ENCODE measurements at regions not wholly inside any gene's neighbourhood (a gene's known extent, or its start where the extent isn't known, plus 50 kb on each side); places are given as distances from the start of the nearest gene placed in this dataset.

DNA sequence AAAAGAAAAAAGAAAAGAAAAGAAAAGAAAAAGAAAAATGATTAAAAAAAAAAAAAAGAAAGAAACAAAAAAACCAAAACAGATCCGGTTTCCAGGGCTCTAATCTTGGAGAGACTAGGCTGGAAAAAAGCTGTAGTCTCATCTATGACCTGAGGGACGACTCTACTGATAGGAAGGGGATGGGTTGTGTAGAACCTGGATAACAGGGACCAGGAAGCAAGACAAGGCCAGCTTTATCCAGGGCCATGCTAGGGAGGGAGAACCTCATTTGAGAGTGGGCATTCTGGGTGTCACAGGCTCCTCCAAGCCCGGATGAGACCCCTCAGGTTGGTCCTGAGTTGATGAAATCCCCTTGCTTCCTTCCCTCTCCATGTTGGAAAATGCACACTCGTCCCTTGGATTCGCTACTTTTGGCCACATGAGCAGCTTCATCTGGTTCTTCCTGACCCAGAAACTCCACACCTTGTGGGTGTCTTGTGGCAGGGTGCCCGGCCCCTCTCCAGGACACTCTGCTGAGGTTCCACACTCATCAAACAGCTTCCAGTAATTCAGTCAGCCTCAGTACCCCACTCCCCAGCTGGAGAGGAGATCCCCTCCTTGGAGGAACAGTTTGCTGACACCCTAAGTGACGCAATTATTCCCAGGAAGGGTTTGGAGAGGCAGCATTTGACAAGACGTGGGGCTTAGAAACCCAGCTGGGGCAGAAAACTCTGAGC lies 71.1 kb upstream of the LHFPL2 start:
- H3K9me3 ChIP-seq (ENCODE audit: control insufficient read depth in 1 of 2, insufficient read depth in 1 of 2, low read depth in 1 of 2, low read length in 2 of 2), result no peaks in the 10 kb centered on the region
- no peaks in the 10 kb centered on the region for H3K4me1 ChIP-seq (ENCODE audit: control insufficient read depth in 1 of 2, insufficient read depth in 2 of 2, low read length in 2 of 2)
- POLR2A ChIA-PET, result interaction anchor here (0.6 kb wide), 1 partner anchor 9 kb away, joined by 3 read pairs; no protein-coding TSS in a partner anchor
- DNase-seq (ENCODE audit: low read depth, low spot score), result no peak
- no peak overlapping the region for H3K9ac ChIP-seq (ENCODE audit: low read length)
- H3K79me2 ChIP-seq (ENCODE audit: insufficient read depth, low read length), result no peaks in the 10 kb centered on the region
- no peak overlapping the region for H3K4me2 ChIP-seq (ENCODE audit: low read length)
- ATAC-seq, result no peak
- RAD21 ChIA-PET (ENCODE audit: low non-redundant PET in 1 of 2, low total read pairs in 2 of 2, uncharacterized antibody in 2 of 2, unreplicated experiment in 2 of 2), result no interaction called here
- no TSS peak for BruUV-seq (replicated peaks)
- no peaks in the 10 kb centered on the region for H3K36me3 ChIP-seq (ENCODE audit: control insufficient read depth in 1 of 2, insufficient read depth in 2 of 2, low read length in 2 of 2)
- no peak for TF ChIP-seq TCF7L2 (IDR thresholded peaks at IDR 0.05; ENCODE audit: borderline replicate concordance, extremely low read depth, insufficient read depth, insufficient read length)
- no peak for TF ChIP-seq ZBTB33 (IDR thresholded peaks at IDR 0.05; ENCODE audit: extremely low read depth, insufficient replicate concordance, low read length)
- no peak for TF ChIP-seq CTCF (IDR thresholded peaks at IDR 0.05 in 2 of 3, conservative IDR thresholded peaks at IDR 0.05 in 1 of 3; ENCODE audit: borderline replicate concordance in 1 of 3, insufficient read depth in 1 of 3, low read depth in 2 of 3, low read length in 2 of 3)
- TF ChIP-seq, protein P1, sequence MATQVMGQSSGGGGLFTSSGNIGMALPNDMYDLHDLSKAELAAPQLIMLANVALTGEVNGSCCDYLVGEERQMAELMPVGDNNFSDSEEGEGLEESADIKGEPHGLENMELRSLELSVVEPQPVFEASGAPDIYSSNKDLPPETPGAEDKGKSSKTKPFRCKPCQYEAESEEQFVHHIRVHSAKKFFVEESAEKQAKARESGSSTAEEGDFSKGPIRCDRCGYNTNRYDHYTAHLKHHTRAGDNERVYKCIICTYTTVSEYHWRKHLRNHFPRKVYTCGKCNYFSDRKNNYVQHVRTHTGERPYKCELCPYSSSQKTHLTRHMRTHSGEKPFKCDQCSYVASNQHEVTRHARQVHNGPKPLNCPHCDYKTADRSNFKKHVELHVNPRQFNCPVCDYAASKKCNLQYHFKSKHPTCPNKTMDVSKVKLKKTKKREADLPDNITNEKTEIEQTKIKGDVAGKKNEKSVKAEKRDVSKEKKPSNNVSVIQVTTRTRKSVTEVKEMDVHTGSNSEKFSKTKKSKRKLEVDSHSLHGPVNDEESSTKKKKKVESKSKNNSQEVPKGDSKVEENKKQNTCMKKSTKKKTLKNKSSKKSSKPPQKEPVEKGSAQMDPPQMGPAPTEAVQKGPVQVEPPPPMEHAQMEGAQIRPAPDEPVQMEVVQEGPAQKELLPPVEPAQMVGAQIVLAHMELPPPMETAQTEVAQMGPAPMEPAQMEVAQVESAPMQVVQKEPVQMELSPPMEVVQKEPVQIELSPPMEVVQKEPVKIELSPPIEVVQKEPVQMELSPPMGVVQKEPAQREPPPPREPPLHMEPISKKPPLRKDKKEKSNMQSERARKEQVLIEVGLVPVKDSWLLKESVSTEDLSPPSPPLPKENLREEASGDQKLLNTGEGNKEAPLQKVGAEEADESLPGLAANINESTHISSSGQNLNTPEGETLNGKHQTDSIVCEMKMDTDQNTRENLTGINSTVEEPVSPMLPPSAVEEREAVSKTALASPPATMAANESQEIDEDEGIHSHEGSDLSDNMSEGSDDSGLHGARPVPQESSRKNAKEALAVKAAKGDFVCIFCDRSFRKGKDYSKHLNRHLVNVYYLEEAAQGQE (IDR thresholded peaks at IDR 0.05; ENCODE audit: low read depth), result no peak
- no peak for TF ChIP-seq YY1 (IDR thresholded peaks at IDR 0.05; ENCODE audit: extremely low read depth, insufficient replicate concordance, low read depth, low read length)
- TF ChIP-seq ELF1 (IDR thresholded peaks at IDR 0.05; ENCODE audit: borderline replicate concordance, low read depth), result no peak
- no peak for TF ChIP-seq ZFX (IDR thresholded peaks at IDR 0.05)
- no peak for TF ChIP-seq ZNF274 (IDR thresholded peaks at IDR 0.05; ENCODE audit: low read depth, low read length)
- H4K20me1 ChIP-seq (ENCODE audit: insufficient read depth), result no peaks in the 10 kb centered on the region
- no peaks in the 10 kb centered on the region for H3K27me3 ChIP-seq (ENCODE audit: insufficient read depth, low read length)
- H3K4me3 ChIP-seq (replicated peaks in 1 of 2; ENCODE audit: low read depth in 1 of 2, low read length in 2 of 2), result no peak overlapping the region
- intact Hi-C loops (cut with micrococcal nuclease), result no loop called here
- no peaks in the 10 kb centered on the region for H3K9me2 ChIP-seq (ENCODE audit: insufficient read depth)
- H3K27ac ChIP-seq (ENCODE audit: low read depth, low read length), result no peak overlapping the region
- CTCF ChIA-PET, result no interaction called here
- H2AFZ ChIP-seq (ENCODE audit: low read depth, low read length, poor library complexity, severe bottlenecking), result no peak overlapping the region

Measured in HCT116 (cell line).